NCI-H2107 treated with DMSO at 0.1 percent for 48 hours (cell line): ENCODE measurements at regions not wholly inside any gene's neighbourhood (a gene's known extent, or its start where the extent isn't known, plus 50 kb on each side); places are given as distances from the start of the nearest gene placed in this dataset.

Source experiments
- DNase-seq: peaks from one replicate; lab custom pipeline; 2025; ENCODE audit not compliant: unreplicated experiment; lab: John Stamatoyannopoulos, UW

- no peak for DNase-seq
These were observed 96.6 kb upstream of the AGTR1 start for GRCh38 chr3:148600902-148601765.

DNA sequence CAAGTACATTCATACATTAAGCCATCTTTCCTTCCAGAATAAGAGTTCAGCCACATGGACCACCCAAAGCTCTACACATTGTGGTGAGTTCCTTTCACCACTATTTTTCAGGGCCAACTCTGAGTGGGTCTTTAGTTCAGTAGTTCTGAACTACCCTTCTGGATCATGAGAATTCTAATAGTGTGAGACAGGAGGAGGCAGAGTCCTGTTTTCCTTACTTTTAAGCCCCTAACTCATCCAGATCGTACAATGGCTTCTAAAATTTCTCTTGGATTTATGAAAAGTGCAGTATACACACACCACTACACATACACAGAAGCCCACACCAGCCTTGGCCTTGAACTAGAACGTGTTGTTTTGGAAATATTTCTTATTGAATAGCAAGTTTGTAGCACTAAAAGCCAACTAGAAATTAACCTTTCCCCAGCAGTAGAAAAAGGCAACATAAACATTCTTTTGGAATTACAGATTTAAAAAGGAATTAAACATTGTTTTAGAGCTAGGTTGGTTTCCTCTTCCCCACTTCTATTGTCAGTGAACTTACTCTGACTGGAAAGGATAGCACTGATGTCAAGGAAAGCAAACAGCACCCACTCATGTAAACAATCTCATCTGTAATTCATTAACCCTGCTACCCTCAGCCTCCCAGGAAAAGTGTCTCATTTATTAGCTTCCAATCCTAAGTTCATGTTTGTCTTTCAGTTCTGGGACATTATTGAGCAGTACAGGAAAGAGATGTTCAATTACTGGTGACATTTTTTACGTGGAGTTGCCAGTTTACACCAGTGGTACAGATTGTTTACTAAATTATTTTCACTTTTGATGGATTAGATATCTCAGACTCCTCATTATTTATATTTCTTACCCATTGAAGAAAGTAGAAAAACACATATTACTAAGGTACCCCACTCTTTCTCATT is 95.7 kb upstream of the AGTR1 start:
- DNase-seq = no peak

- DNase-seq = no peak
These were observed 93.2 kb upstream of the AGTR1 start for GRCh38 chr3:148604270-148605085.

GRCh38 chr3:148605521-148605920 is 92.2 kb upstream of the AGTR1 start:
- no peak for DNase-seq

- DNase-seq = no peak
These were observed 90.7 kb upstream of the AGTR1 start for GRCh38 chr3:148606979-148607378.

GRCh38 chr3:148607491-148607890 is 90.2 kb upstream of the AGTR1 start:
- no peak for DNase-seq

- DNase-seq = no peak
These were observed 85.4 kb upstream of the AGTR1 start for GRCh38 chr3:148612278-148612677.

DNA sequence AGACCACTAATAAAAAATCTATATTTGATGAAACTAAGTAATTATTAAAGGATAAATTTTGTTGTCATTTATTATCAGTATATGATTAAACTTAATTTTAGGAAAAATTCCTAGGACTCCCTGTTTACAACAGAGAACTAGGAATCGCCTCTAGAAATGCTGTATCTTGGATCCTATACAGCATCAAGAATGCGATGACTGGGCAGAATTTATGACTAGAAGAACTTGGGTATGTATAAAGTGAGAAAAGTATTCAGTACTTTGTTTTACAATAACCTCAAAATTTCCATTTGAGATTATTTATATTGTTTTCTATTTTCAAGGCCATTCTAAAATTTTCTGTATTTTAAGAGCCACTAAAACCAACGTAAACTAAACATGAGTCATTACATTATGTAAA is 82.3 kb upstream of the AGTR1 start:
- DNase-seq = no peak

DNA sequence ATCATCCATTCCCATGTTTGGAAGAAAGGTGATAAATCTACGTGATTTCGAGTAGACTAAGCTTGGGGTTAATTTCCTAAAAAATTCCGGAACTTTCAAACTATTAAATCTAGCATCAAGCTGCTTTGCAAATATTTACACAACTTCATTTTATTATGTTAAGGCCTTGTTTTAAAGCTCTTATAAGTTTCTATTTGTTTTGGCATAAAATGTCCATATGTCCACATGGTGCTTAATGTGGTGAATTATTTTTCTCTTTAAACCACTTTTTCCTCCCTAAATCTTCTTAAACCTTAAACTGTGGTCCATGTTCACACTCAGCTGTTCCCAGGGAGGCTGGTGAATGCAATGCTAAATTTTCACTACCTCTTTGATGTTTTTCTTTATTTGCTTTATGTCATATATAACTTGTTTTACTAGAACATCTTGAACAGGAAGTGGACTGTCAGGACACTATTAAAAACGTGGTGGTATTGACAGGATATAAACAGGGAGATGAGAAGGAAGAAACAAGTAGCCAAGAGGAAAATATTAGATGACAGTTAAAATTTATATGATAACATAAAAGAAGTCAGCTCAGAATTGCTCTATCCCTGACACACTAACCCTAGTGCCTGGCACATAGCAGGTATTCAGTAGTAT is 72.5 kb upstream of the AGTR1 start:
- DNase-seq = no peak

DNA sequence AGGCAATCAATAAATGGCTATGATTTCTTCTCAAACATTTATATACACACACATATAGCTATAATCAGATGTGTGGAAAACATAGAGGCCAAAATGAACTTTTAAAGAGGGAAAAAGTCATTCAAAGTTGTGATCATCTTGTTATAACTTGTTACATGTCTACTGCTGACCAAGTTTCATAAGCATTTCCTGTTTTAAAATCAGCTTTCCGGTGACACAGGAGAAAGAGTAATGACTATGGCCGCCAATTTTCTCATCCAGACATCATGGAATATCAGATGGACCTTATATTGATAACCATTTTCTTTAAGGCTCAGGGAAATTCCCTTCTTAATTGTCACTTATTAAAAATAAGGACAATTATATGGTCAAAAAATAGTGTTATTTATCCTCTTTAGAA is 71.7 kb upstream of the AGTR1 start:
- DNase-seq = no peak

GRCh38 chr3:148629006-148629405 is 68.7 kb upstream of the AGTR1 start:
- no peak for DNase-seq

DNA sequence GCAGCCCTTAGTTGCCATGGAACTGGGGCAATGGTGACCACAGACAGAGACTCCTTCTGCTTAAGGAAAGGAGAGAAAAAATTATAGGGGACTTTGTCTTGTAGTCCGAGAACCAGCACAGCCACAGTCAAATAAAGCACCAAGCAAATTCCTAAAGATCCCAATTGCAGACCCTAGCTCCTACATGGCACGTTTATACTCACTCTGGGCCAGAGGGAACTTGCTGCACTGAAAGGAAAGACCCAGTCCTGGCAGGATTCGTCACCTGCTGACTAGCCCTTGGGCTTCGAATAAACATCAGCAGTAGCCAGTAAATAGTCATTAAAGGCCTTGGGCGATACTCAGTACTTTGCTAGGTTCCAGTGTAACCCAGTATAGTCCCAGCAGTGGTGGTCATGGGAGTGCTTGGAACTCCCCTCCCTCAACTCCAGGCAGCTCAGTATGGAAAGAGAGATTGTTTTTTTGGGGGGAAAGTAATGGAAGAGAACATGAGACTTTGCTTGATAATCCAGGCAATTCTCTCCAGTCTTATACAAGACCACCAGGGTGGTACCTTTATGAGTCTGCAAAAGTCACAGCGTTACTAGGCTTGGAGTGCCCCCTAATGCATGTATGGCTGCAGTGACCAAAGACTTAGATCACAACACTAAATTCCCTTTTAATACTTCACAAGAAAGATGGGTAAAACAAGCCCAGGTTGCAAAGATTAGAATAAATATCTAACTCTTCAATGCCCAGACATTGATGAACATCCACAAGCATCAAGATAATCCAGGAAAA is 66.4 kb upstream of the AGTR1 start:
- no peak for DNase-seq

- DNase-seq = no peak
These were observed 56.0 kb upstream of the AGTR1 start for GRCh38 chr3:148641722-148642121.

GRCh38 chr3:148642214-148642613 is 55.5 kb upstream of the AGTR1 start:
- DNase-seq = no peak

- no peak for DNase-seq
These were observed 55.1 kb upstream of the AGTR1 start for GRCh38 chr3:148642616-148643015.

GRCh38 chr3:148643389-148643840 is 54.3 kb upstream of the AGTR1 start:
- no peak for DNase-seq

DNA sequence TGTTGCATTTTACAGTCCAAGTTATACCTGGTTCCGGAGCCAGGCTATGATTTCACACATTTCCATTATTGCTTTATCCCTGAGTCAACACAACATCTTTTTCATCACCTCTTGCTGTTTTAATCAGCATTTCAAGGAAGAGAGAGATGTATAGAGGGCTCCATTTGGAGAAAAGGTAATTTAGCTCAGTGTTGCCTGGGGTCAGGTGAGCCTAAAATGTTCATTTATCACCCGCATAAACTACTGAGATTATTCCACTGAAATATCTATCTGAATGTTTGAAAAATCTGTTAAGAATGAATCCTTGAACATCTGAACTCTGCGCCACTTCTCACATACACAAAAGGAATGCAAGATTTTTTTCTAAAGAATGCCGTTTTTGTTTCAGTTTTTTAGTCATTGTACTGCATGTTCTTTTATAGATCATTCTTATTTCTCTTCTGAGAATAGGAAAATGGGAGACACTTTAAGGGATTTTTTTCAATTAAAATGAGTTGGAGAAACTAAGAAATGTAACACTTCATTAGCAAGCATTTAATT is 51.5 kb upstream of the AGTR1 start:
- no peak for DNase-seq
